ENCODE measurements at regions not wholly inside any gene's neighbourhood (a gene's known extent, or its start where the extent isn't known, plus 50 kb on each side); places are given as distances from the start of the nearest gene placed in this dataset.

- no CpG with 5 or more reads among the region's 1 CpG for WGBS (ENCODE audit: insufficient coverage)
- H3K4me3 ChIP-seq (ENCODE audit: control insufficient read depth in 1 of 2, extremely low read depth in 1 of 2, low read length in 1 of 2): no peak overlapping the region
- Mint-ChIP-seq H3K27me3 (peaks cover 4 to 5% of the 10 kb centered on the region in 2 donors), H3K27ac (no peak overlapping the region), H3K4me3 (no peak overlapping the region), H3K9me3 (peaks cover 0 to 4% (median 0%) of the 10 kb centered on the region in 3 donors), H3K36me3 (no peaks in the 10 kb centered on the region), H3K4me1 (no peaks in the 10 kb centered on the region)
- H3K27me3 ChIP-seq (replicated peaks in 1 of 2; ENCODE audit: control insufficient read depth in 2 of 2, extremely low read depth in 1 of 2, insufficient read depth in 2 of 2, low read length in 1 of 2): no peaks in the 10 kb centered on the region
- ATAC-seq (replicated peaks in 1 of 4): no peak
- no peaks in the 10 kb centered on the region for H3K4me1 ChIP-seq (ENCODE audit: control insufficient read depth in 1 of 2, extremely low read depth in 1 of 2, insufficient read depth in 2 of 2, low read length in 2 of 2)
- H3K27ac ChIP-seq (ENCODE audit: low read length): no peak overlapping the region
- DNase-seq: no peak
- no peaks in the 10 kb centered on the region for H3K36me3 ChIP-seq (ENCODE audit: control insufficient read depth in 2 of 2, extremely low read depth in 1 of 2, insufficient read depth in 1 of 2, low read length in 1 of 2)
- CTCF ChIA-PET: no interaction called here
- POLR2A ChIA-PET: interaction anchor here in 1 of 2 donors (0.7 kb wide), 1 partner anchor 945 kb away, joined by 4 read pairs; no protein-coding TSS in a partner anchor
- H3K9me3 ChIP-seq: no peaks in the 10 kb centered on the region
Observed at GRCh38 chr3:110711130-110711832, 360.3 kb upstream of the NECTIN3 start.

- ChIA-PET POLR2A (interaction anchor here in 1 of 2 donors (0.7 kb wide), 1 partner anchor 945 kb away, joined by 4 read pairs; no protein-coding TSS in a partner anchor), CTCF (no interaction called here)
- Histone ChIP-seq H3K36me3 (ENCODE audit: control insufficient read depth in 2 of 2, extremely low read depth in 1 of 2, insufficient read depth in 1 of 2, low read length in 1 of 2) (no peaks in the 10 kb centered on the region), H3K4me1 (ENCODE audit: control insufficient read depth in 1 of 2, extremely low read depth in 1 of 2, insufficient read depth in 2 of 2, low read length in 2 of 2) (no peaks in the 10 kb centered on the region), H3K9me3 (no peaks in the 10 kb centered on the region), H3K27ac (ENCODE audit: low read length) (no peak overlapping the region), H3K27me3 (replicated peaks in 1 of 2; ENCODE audit: control insufficient read depth in 2 of 2, extremely low read depth in 1 of 2, insufficient read depth in 2 of 2, low read length in 1 of 2) (no peaks in the 10 kb centered on the region), H3K4me3 (ENCODE audit: control insufficient read depth in 1 of 2, extremely low read depth in 1 of 2, low read length in 1 of 2) (no peak overlapping the region)
- no peaks in the 10 kb centered on the region for H3K36me3 Mint-ChIP-seq
- peaks cover 0 to 4% (median 0%) of the 10 kb centered on the region in 3 donors for H3K9me3 Mint-ChIP-seq
- ATAC-seq (replicated peaks in 1 of 4) (no peak), DNase-seq (no peak)
- H3K27me3 Mint-ChIP-seq: peaks cover 4 to 5% of the 10 kb centered on the region in 2 donors
- no peaks in the 10 kb centered on the region for H3K4me1 Mint-ChIP-seq
- WGBS (ENCODE audit: insufficient coverage): no CpG with 5 or more reads among the region's 2 CpGs
- H3K27ac Mint-ChIP-seq: no peak overlapping the region
- H3K4me3 Mint-ChIP-seq: no peak overlapping the region
Observed at GRCh38 chr3:110711851-110712516, 359.6 kb upstream of the NECTIN3 start.

GRCh38 chr3:110727056-110727455, 344.6 kb upstream of the NECTIN3 start:
- H3K27me3 ChIP-seq (replicated peaks in 1 of 2; ENCODE audit: control insufficient read depth in 2 of 2, extremely low read depth in 1 of 2, insufficient read depth in 2 of 2, low read length in 1 of 2): peaks cover 0 to 3% of the 10 kb centered on the region in 2 experiments
- H3K4me1 ChIP-seq (ENCODE audit: control insufficient read depth in 1 of 2, extremely low read depth in 1 of 2, insufficient read depth in 2 of 2, low read length in 2 of 2): no peaks in the 10 kb centered on the region
- peaks cover 9 to 13% of the 10 kb centered on the region in 2 donors for H3K27me3 Mint-ChIP-seq
- ATAC-seq (replicated peaks in 1 of 4) (no peak), DNase-seq (no peak)
- no peaks in the 10 kb centered on the region for H3K4me1 Mint-ChIP-seq
- no peaks in the 10 kb centered on the region for H3K9me3 Mint-ChIP-seq
- no peaks in the 10 kb centered on the region for H3K36me3 ChIP-seq (ENCODE audit: control insufficient read depth in 2 of 2, extremely low read depth in 1 of 2, insufficient read depth in 1 of 2, low read length in 1 of 2)
- ChIA-PET CTCF (interaction anchor here (0.7 kb wide), 2 partner anchors 29 to 178 kb away, joined by 3 to 4 read pairs; no protein-coding TSS in a partner anchor), POLR2A (no interaction called here)
- H3K4me3 Mint-ChIP-seq: no peak overlapping the region
- no peaks in the 10 kb centered on the region for H3K36me3 Mint-ChIP-seq
- H3K4me3 ChIP-seq (ENCODE audit: control insufficient read depth in 1 of 2, extremely low read depth in 1 of 2, low read length in 1 of 2): no peak overlapping the region
- H3K27ac ChIP-seq (ENCODE audit: low read length): no peak overlapping the region
- no peaks in the 10 kb centered on the region for H3K9me3 ChIP-seq
- no peak overlapping the region for H3K27ac Mint-ChIP-seq
- 60% methylated on average over 2 of the region's 2 CpGs for WGBS (ENCODE audit: insufficient coverage)

DNA sequence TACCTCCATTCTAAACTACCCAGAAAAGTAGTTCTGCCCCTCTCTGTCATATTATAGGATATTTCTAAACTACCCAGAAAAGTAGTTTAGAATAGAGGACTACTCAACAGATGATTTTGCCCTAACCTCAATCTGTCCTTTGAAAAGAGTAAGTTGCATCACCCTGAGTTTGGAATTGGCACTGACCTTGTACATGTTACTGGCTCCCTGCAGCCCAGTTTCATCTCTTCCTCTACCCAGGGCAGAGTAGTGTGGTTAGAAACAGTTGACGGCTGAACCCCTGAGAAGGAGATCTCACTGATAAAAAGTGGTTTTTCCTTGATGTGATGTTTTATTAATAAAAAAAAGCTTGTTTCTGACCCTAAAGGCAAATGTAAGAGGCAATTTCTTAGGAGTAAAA, 340.5 kb upstream of the NECTIN3 start:
- ChIA-PET POLR2A (no interaction called here), CTCF (no interaction called here)
- Mint-ChIP-seq H3K36me3 (no peaks in the 10 kb centered on the region), H3K27ac (no peak overlapping the region), H3K4me1 (no peaks in the 10 kb centered on the region), H3K27me3 (peaks cover 13 to 19% of the 10 kb centered on the region in 2 donors), H3K9me3 (no peaks in the 10 kb centered on the region), H3K4me3 (no peak overlapping the region)
- no peak overlapping the region for H3K4me3 ChIP-seq (ENCODE audit: control insufficient read depth in 1 of 2, extremely low read depth in 1 of 2, low read length in 1 of 2)
- DNase-seq (no peak), ATAC-seq (replicated peaks in 1 of 4) (no peak)
- no peaks in the 10 kb centered on the region for H3K36me3 ChIP-seq (ENCODE audit: control insufficient read depth in 2 of 2, extremely low read depth in 1 of 2, insufficient read depth in 1 of 2, low read length in 1 of 2)
- H3K27me3 ChIP-seq (replicated peaks in 1 of 2; ENCODE audit: control insufficient read depth in 2 of 2, extremely low read depth in 1 of 2, insufficient read depth in 2 of 2, low read length in 1 of 2): peaks cover 0 to 3% of the 10 kb centered on the region in 2 experiments
- no CpG with 5 or more reads among the region's 1 CpG for WGBS (ENCODE audit: insufficient coverage)
- no peaks in the 10 kb centered on the region for H3K9me3 ChIP-seq
- no peak overlapping the region for H3K27ac ChIP-seq (ENCODE audit: low read length)
- no peaks in the 10 kb centered on the region for H3K4me1 ChIP-seq (ENCODE audit: control insufficient read depth in 1 of 2, extremely low read depth in 1 of 2, insufficient read depth in 2 of 2, low read length in 2 of 2)

DNA sequence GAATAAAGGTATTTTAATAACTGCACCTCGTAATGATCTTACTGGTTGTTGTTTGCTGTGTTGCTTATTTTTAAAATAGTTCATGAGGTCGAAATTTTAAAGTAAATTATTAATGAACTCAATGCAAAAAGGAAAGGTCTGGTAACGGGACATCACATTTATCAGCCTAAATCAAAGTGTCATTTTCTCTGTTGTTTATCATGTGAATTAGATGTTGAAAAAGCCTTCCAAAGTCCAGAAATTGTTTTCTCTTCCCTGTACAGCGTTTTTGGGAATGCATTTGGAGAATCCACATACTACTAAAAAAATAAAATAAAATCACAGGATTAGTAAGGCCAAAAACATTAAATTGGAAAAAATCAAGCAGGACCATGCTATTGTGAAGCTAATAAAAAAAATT, 339.2 kb upstream of the NECTIN3 start:
- H3K27ac ChIP-seq (ENCODE audit: low read length): no peak overlapping the region
- no peak for DNase-seq
- no CpG with 5 or more reads among the region's 4 CpGs for WGBS (ENCODE audit: insufficient coverage)
- peaks cover 0 to 3% of the 10 kb centered on the region in 2 experiments for H3K27me3 ChIP-seq (replicated peaks in 1 of 2; ENCODE audit: control insufficient read depth in 2 of 2, extremely low read depth in 1 of 2, insufficient read depth in 2 of 2, low read length in 1 of 2)
- Mint-ChIP-seq H3K36me3 (no peaks in the 10 kb centered on the region), H3K4me3 (no peak overlapping the region), H3K9me3 (no peaks in the 10 kb centered on the region), H3K27me3 (peaks cover 13 to 19% of the 10 kb centered on the region in 2 donors), H3K27ac (no peak overlapping the region), H3K4me1 (no peaks in the 10 kb centered on the region)
- no peak overlapping the region for H3K4me3 ChIP-seq (ENCODE audit: control insufficient read depth in 1 of 2, extremely low read depth in 1 of 2, low read length in 1 of 2)
- ChIA-PET POLR2A (no interaction called here), CTCF (no interaction called here)
- H3K4me1 ChIP-seq (ENCODE audit: control insufficient read depth in 1 of 2, extremely low read depth in 1 of 2, insufficient read depth in 2 of 2, low read length in 2 of 2): no peaks in the 10 kb centered on the region
- H3K9me3 ChIP-seq: no peaks in the 10 kb centered on the region
- H3K36me3 ChIP-seq (ENCODE audit: control insufficient read depth in 2 of 2, extremely low read depth in 1 of 2, insufficient read depth in 1 of 2, low read length in 1 of 2): no peaks in the 10 kb centered on the region
- ATAC-seq (replicated peaks in 1 of 4): no peak

- H3K4me1 ChIP-seq (ENCODE audit: control insufficient read depth in 1 of 2, extremely low read depth in 1 of 2, insufficient read depth in 2 of 2, low read length in 2 of 2): no peaks in the 10 kb centered on the region
- Mint-ChIP-seq H3K4me3 (no peak overlapping the region), H3K36me3 (no peaks in the 10 kb centered on the region), H3K4me1 (no peaks in the 10 kb centered on the region), H3K27ac (no peak overlapping the region), H3K9me3 (no peaks in the 10 kb centered on the region), H3K27me3 (peaks cover 13 to 19% of the 10 kb centered on the region in 2 donors)
- peaks cover 0 to 3% of the 10 kb centered on the region in 2 experiments for H3K27me3 ChIP-seq (replicated peaks in 1 of 2; ENCODE audit: control insufficient read depth in 2 of 2, extremely low read depth in 1 of 2, insufficient read depth in 2 of 2, low read length in 1 of 2)
- H3K27ac ChIP-seq (ENCODE audit: low read length): no peak overlapping the region
- no peak for ATAC-seq (replicated peaks in 1 of 4)
- no peak for DNase-seq
- ChIA-PET POLR2A (no interaction called here), CTCF (no interaction called here)
- WGBS (ENCODE audit: insufficient coverage): no CpG with 5 or more reads among the region's 3 CpGs
- no peaks in the 10 kb centered on the region for H3K9me3 ChIP-seq
- no peaks in the 10 kb centered on the region for H3K36me3 ChIP-seq (ENCODE audit: control insufficient read depth in 2 of 2, extremely low read depth in 1 of 2, insufficient read depth in 1 of 2, low read length in 1 of 2)
- H3K4me3 ChIP-seq (ENCODE audit: control insufficient read depth in 1 of 2, extremely low read depth in 1 of 2, low read length in 1 of 2): no peak overlapping the region
Observed at GRCh38 chr3:110733045-110733444, 338.6 kb upstream of the NECTIN3 start.
